ENCODE measurements at regions not wholly inside any gene's neighbourhood (a gene's known extent, or its start where the extent isn't known, plus 50 kb on each side); places are given as distances from the start of the nearest gene placed in this dataset.

DNA sequence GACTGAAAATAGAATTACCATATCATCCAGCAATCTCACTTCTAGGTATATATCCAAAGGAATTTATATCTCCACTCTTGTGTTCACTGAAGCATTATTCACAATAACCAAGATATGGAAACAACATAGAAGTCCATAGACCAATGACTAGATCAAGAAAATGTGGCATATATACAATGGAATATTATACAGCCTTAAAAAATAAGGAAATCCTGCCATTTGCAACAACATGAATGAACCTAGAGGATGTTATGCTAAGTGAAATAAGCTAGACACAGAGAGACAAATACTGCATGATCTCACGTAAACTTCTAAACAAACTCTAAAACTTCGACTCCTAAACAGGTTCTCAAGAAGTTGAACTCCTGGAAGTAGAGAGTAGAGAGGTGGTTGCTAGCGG, 254.5 kb downstream of the SKIDA1 start:
- Histone ChIP-seq H3K4me1 (ENCODE audit: low read length) (no peaks in the 10 kb centered on the region), H3K36me3 (ENCODE audit: insufficient read depth, low read length) (no peaks in the 10 kb centered on the region), H3K4me2 (ENCODE audit: low read depth, low read length, poor library complexity, severe bottlenecking) (no peak overlapping the region), H3K9ac (ENCODE audit: low read length) (no peak overlapping the region), H2AFZ (ENCODE audit: low read length) (no peak overlapping the region), H4K20me1 (ENCODE audit: insufficient read depth, low read depth, low read length) (no peaks in the 10 kb centered on the region), H3K4me3 (ENCODE audit: low read length) (no peak overlapping the region), H3K27me3 (ENCODE audit: low read length) (no peaks in the 10 kb centered on the region), H3K9me3 (ENCODE audit: low read length) (no peaks in the 10 kb centered on the region), H3K9me2 (replicated peaks; ENCODE audit: insufficient read depth, low read length) (no peaks in the 10 kb centered on the region), H3K27ac (ENCODE audit: low read length) (no peak overlapping the region), H3K79me2 (ENCODE audit: low read length) (no peaks in the 10 kb centered on the region)
- DNase-seq = no peak

GRCh38 chr10:21269289-21269688, 256.2 kb downstream of the SKIDA1 start:
- Histone ChIP-seq H2AFZ (ENCODE audit: low read length) (no peak overlapping the region), H3K9me2 (replicated peaks; ENCODE audit: insufficient read depth, low read length) (no peaks in the 10 kb centered on the region), H3K9me3 (ENCODE audit: low read length) (no peaks in the 10 kb centered on the region), H3K27me3 (ENCODE audit: low read length) (no peaks in the 10 kb centered on the region), H3K36me3 (ENCODE audit: insufficient read depth, low read length) (no peaks in the 10 kb centered on the region), H4K20me1 (ENCODE audit: insufficient read depth, low read depth, low read length) (no peaks in the 10 kb centered on the region), H3K4me1 (ENCODE audit: low read length) (no peaks in the 10 kb centered on the region), H3K79me2 (ENCODE audit: low read length) (no peaks in the 10 kb centered on the region), H3K4me3 (ENCODE audit: low read length) (no peak overlapping the region), H3K27ac (ENCODE audit: low read length) (no peak overlapping the region), H3K4me2 (ENCODE audit: low read depth, low read length, poor library complexity, severe bottlenecking) (no peak overlapping the region), H3K9ac (ENCODE audit: low read length) (no peak overlapping the region)
- no peak for DNase-seq

DNA sequence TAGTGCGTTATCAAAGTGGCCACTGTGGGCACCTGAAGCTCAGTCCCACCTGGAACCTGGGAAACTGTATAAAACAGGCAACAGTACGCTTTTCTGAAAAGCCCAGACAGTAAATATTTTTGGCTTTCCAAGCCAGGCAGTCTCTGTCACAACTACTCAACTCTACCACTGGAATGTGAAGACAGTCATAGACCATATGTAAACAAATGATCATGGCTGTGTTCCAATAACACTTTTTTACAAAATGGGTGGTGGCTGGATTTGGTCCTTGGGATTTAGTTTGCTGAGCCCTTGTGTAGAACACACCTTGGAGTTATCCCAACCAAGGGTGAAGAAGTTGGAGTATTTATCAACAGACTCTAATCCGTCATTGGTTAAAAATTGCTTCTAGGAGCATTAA, 259.9 kb downstream of the SKIDA1 start:
- H3K9me2 ChIP-seq (replicated peaks; ENCODE audit: insufficient read depth, low read length) = no peaks in the 10 kb centered on the region
- DNase-seq = no peak
- H2AFZ ChIP-seq (ENCODE audit: low read length) = no peak overlapping the region
- H3K4me3 ChIP-seq (ENCODE audit: low read length) = no peak overlapping the region
- no peak overlapping the region for H3K4me2 ChIP-seq (ENCODE audit: low read depth, low read length, poor library complexity, severe bottlenecking)
- no peaks in the 10 kb centered on the region for H3K4me1 ChIP-seq (ENCODE audit: low read length)
- no peaks in the 10 kb centered on the region for H3K9me3 ChIP-seq (ENCODE audit: low read length)
- no peaks in the 10 kb centered on the region for H4K20me1 ChIP-seq (ENCODE audit: insufficient read depth, low read depth, low read length)
- no peaks in the 10 kb centered on the region for H3K79me2 ChIP-seq (ENCODE audit: low read length)
- no peaks in the 10 kb centered on the region for H3K36me3 ChIP-seq (ENCODE audit: insufficient read depth, low read length)
- no peak overlapping the region for H3K27ac ChIP-seq (ENCODE audit: low read length)
- no peak overlapping the region for H3K9ac ChIP-seq (ENCODE audit: low read length)
- no peaks in the 10 kb centered on the region for H3K27me3 ChIP-seq (ENCODE audit: low read length)

DNA sequence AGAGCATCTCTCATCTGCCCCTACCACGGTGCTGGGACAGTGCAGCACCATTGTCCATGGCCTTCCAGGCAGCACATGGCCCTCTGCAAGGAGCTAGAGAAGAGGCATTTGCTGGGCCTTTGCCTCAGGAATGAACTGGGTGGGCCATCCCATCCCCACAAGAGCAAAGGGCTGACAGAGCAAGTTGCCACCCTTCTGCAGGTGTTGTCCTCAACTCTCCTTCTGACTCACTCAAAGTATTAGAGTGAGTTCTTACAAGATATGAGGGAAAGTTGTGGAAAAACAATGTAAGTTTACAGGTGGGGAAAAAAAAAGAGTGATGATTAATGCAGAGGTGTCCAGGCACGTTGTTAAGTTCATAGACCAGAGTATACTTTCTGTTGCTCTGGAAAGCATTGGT, 261.2 kb downstream of the SKIDA1 start:
- DNase-seq = no peak
- no peaks in the 10 kb centered on the region for H3K27me3 ChIP-seq (ENCODE audit: low read length)
- no peaks in the 10 kb centered on the region for H3K36me3 ChIP-seq (ENCODE audit: insufficient read depth, low read length)
- H3K4me3 ChIP-seq (ENCODE audit: low read length) = no peak overlapping the region
- no peaks in the 10 kb centered on the region for H3K9me3 ChIP-seq (ENCODE audit: low read length)
- H3K9me2 ChIP-seq (replicated peaks; ENCODE audit: insufficient read depth, low read length) = no peaks in the 10 kb centered on the region
- H4K20me1 ChIP-seq (ENCODE audit: insufficient read depth, low read depth, low read length) = no peaks in the 10 kb centered on the region
- H3K4me1 ChIP-seq (ENCODE audit: low read length) = no peaks in the 10 kb centered on the region
- no peak overlapping the region for H3K4me2 ChIP-seq (ENCODE audit: low read depth, low read length, poor library complexity, severe bottlenecking)
- H3K79me2 ChIP-seq (ENCODE audit: low read length) = no peaks in the 10 kb centered on the region
- no peak overlapping the region for H2AFZ ChIP-seq (ENCODE audit: low read length)
- H3K9ac ChIP-seq (ENCODE audit: low read length) = no peak overlapping the region
- no peak overlapping the region for H3K27ac ChIP-seq (ENCODE audit: low read length)

GRCh38 chr10:21263839-21264238, 261.6 kb downstream of the SKIDA1 start:
- H3K27me3 ChIP-seq (ENCODE audit: low read length) = no peaks in the 10 kb centered on the region
- no peaks in the 10 kb centered on the region for H3K4me1 ChIP-seq (ENCODE audit: low read length)
- no peak for DNase-seq
- no peak overlapping the region for H3K4me3 ChIP-seq (ENCODE audit: low read length)
- H3K9me2 ChIP-seq (replicated peaks; ENCODE audit: insufficient read depth, low read length) = no peaks in the 10 kb centered on the region
- no peak overlapping the region for H3K9ac ChIP-seq (ENCODE audit: low read length)
- no peaks in the 10 kb centered on the region for H3K36me3 ChIP-seq (ENCODE audit: insufficient read depth, low read length)
- no peak overlapping the region for H3K27ac ChIP-seq (ENCODE audit: low read length)
- no peaks in the 10 kb centered on the region for H4K20me1 ChIP-seq (ENCODE audit: insufficient read depth, low read depth, low read length)
- H3K79me2 ChIP-seq (ENCODE audit: low read length) = no peaks in the 10 kb centered on the region
- H3K9me3 ChIP-seq (ENCODE audit: low read length) = no peaks in the 10 kb centered on the region
- no peak overlapping the region for H3K4me2 ChIP-seq (ENCODE audit: low read depth, low read length, poor library complexity, severe bottlenecking)
- H2AFZ ChIP-seq (ENCODE audit: low read length) = no peak overlapping the region

- Histone ChIP-seq H4K20me1 (ENCODE audit: insufficient read depth, low read depth, low read length) (no peaks in the 10 kb centered on the region), H3K4me2 (ENCODE audit: low read depth, low read length, poor library complexity, severe bottlenecking) (no peak overlapping the region), H3K9me2 (replicated peaks; ENCODE audit: insufficient read depth, low read length) (no peaks in the 10 kb centered on the region), H3K4me1 (ENCODE audit: low read length) (no peaks in the 10 kb centered on the region), H3K79me2 (ENCODE audit: low read length) (no peaks in the 10 kb centered on the region), H3K36me3 (ENCODE audit: insufficient read depth, low read length) (no peaks in the 10 kb centered on the region), H3K9ac (ENCODE audit: low read length) (no peak overlapping the region), H3K27me3 (ENCODE audit: low read length) (no peaks in the 10 kb centered on the region), H3K27ac (ENCODE audit: low read length) (no peak overlapping the region), H3K9me3 (ENCODE audit: low read length) (no peaks in the 10 kb centered on the region), H2AFZ (ENCODE audit: low read length) (no peak overlapping the region), H3K4me3 (ENCODE audit: low read length) (no peak overlapping the region)
- DNase-seq = no peak
Observed at GRCh38 chr10:21263263-21263803, 262.1 kb downstream of the SKIDA1 start.

GRCh38 chr10:21261842-21262294, 263.6 kb downstream of the SKIDA1 start:
- H3K9me3 ChIP-seq (ENCODE audit: low read length) = no peaks in the 10 kb centered on the region
- no peak overlapping the region for H3K4me3 ChIP-seq (ENCODE audit: low read length)
- H3K4me2 ChIP-seq (ENCODE audit: low read depth, low read length, poor library complexity, severe bottlenecking) = no peak overlapping the region
- H4K20me1 ChIP-seq (ENCODE audit: insufficient read depth, low read depth, low read length) = no peaks in the 10 kb centered on the region
- no peaks in the 10 kb centered on the region for H3K79me2 ChIP-seq (ENCODE audit: low read length)
- H2AFZ ChIP-seq (ENCODE audit: low read length) = no peak overlapping the region
- H3K27me3 ChIP-seq (ENCODE audit: low read length) = no peaks in the 10 kb centered on the region
- H3K9me2 ChIP-seq (replicated peaks; ENCODE audit: insufficient read depth, low read length) = no peaks in the 10 kb centered on the region
- DNase-seq = no peak
- no peaks in the 10 kb centered on the region for H3K4me1 ChIP-seq (ENCODE audit: low read length)
- no peaks in the 10 kb centered on the region for H3K36me3 ChIP-seq (ENCODE audit: insufficient read depth, low read length)
- no peak overlapping the region for H3K9ac ChIP-seq (ENCODE audit: low read length)
- no peak overlapping the region for H3K27ac ChIP-seq (ENCODE audit: low read length)

DNA sequence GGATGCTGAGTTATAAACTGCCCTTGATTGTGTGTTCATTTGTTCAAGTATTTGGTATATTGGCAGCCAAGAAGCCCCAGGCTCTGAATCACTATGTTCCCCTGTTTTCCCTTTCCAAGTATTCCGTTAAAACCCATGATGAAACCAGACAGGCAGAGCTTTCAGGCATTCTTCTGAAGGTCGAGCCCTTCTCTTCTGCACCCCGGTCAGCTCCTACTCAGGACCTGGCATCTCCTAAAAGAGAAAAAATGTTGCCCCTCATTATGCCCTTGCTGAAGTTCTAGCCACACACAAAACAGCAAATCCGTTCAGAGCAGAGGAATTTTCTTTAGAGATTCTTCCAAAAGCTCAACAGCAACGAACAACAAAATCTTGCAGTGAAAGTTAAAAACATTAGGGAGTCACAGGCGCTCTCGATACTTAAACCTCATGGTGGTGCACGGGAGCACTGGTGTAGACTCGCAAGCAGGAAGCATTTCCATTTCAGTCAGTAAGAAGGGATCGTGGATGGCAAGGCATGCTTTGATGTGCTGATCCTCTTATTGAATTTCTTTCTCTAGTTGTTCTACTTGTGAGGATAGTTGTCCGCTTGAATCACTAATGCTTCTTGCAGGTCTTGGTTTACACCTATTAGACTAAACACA, 264.9 kb downstream of the SKIDA1 start:
- Histone ChIP-seq H3K4me1 (ENCODE audit: low read length) (no peaks in the 10 kb centered on the region), H3K9ac (ENCODE audit: low read length) (no peak overlapping the region), H3K79me2 (ENCODE audit: low read length) (no peaks in the 10 kb centered on the region), H3K27me3 (ENCODE audit: low read length) (no peaks in the 10 kb centered on the region), H3K9me3 (ENCODE audit: low read length) (no peaks in the 10 kb centered on the region), H3K36me3 (ENCODE audit: insufficient read depth, low read length) (no peaks in the 10 kb centered on the region), H4K20me1 (ENCODE audit: insufficient read depth, low read depth, low read length) (no peaks in the 10 kb centered on the region), H3K27ac (ENCODE audit: low read length) (no peak overlapping the region), H3K4me2 (ENCODE audit: low read depth, low read length, poor library complexity, severe bottlenecking) (no peak overlapping the region), H2AFZ (ENCODE audit: low read length) (no peak overlapping the region), H3K4me3 (ENCODE audit: low read length) (no peak overlapping the region), H3K9me2 (replicated peaks; ENCODE audit: insufficient read depth, low read length) (no peaks in the 10 kb centered on the region)
- DNase-seq = no peak

Data from Karpas-422 (cell line).